RWPE1 (cell line): ENCODE measurements at regions not wholly inside any gene's neighbourhood (a gene's known extent, or its start where the extent isn't known, plus 50 kb on each side); places are given as distances from the start of the nearest gene placed in this dataset.
"Not testable (repeated sequence)": the region's sequence is repeated elsewhere in the genome, so short reads cannot be mapped to it uniquely, and the experiment has no call there.

Experiments
- CTCF ChIA-PET: fragments of 350-600 bp; sonication (Branson Sonifier 250); formaldehyde crosslinking; extraction: SDS; loops from one replicate; lab custom pipeline; 2021; lab: Yijun Ruan, JAX
- POLR2A ChIA-PET: fragments of 400-600 bp; formaldehyde crosslinking; extraction: SDS; loops from one replicate; lab custom pipeline; 2020; ENCODE audit warnings: antibody characterized with exemption; ENCODE audit not compliant: low non-redundant PET; lab: Yijun Ruan, JAX
- DNase-seq: peaks from one replicate; pipeline ENCODE4 v3.0.0; 2012; ENCODE audit warnings: low spot score
- H3K27ac ChIP-seq: fragments of 450-650 bp; 2 replicates; pipeline ENCODE4 v1.5.1; 2017
- TF ChIP-seq, protein P1 (sequence below): fragments of 450-650 bp; conservative IDR thresholded peaks from 2 replicates; pipeline ENCODE4 v1.5.1; 2017; ENCODE audit warnings: low read depth, mild to moderate bottlenecking

DNA sequence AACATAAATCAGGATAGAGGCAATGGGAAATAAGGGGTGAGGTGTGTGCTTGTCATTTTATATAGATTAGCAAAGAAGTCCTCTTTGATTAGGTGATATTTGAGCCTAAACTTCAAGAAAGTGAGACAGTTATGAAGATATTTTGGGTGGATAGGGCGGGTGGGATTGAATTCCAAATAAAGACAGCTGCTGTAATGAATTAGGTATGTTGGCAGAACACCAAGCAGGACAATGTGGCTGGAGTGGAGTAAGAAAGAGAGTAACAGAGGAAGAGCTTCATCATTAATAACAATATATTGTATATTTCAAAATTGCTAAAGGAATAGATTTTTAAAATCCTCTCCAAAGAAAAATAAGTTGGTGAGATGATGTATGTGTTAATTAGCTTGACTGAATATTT lies 91.0 kb upstream of the CENPE start:
- no peak for DNase-seq
- TF ChIP-seq, protein P1, sequence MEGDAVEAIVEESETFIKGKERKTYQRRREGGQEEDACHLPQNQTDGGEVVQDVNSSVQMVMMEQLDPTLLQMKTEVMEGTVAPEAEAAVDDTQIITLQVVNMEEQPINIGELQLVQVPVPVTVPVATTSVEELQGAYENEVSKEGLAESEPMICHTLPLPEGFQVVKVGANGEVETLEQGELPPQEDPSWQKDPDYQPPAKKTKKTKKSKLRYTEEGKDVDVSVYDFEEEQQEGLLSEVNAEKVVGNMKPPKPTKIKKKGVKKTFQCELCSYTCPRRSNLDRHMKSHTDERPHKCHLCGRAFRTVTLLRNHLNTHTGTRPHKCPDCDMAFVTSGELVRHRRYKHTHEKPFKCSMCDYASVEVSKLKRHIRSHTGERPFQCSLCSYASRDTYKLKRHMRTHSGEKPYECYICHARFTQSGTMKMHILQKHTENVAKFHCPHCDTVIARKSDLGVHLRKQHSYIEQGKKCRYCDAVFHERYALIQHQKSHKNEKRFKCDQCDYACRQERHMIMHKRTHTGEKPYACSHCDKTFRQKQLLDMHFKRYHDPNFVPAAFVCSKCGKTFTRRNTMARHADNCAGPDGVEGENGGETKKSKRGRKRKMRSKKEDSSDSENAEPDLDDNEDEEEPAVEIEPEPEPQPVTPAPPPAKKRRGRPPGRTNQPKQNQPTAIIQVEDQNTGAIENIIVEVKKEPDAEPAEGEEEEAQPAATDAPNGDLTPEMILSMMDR = no peak
- no peak overlapping the region for H3K27ac ChIP-seq
- POLR2A ChIA-PET = no interaction called here
- CTCF ChIA-PET = no interaction called here

DNA sequence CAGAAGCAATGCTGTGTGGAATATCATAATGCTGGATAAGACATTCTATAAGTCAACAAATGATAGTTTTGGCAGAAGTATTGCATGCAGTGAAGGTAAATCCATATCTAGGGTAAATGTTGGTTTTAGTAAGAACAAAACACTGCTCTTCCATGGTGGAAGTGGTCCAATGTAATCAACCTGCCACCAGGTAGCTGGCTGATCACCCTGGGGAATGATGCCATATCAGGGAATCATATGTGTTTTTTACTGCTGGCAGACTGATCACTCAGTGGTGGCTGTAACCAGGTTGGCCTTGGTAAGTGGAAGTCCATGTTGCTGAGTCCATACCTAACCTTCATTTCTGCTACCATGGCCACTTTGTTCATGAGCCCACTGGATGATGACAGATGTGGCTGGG lies 74.0 kb upstream of the CENPE start:
- TF ChIP-seq, protein P1 = no peak
- DNase-seq = no peak
- CTCF ChIA-PET = interaction anchor here (0.6 kb wide), 1 partner anchor 13 kb away, joined by 4 read pairs; no protein-coding TSS in a partner anchor
- no peak overlapping the region for H3K27ac ChIP-seq
- POLR2A ChIA-PET = no interaction called here

DNA sequence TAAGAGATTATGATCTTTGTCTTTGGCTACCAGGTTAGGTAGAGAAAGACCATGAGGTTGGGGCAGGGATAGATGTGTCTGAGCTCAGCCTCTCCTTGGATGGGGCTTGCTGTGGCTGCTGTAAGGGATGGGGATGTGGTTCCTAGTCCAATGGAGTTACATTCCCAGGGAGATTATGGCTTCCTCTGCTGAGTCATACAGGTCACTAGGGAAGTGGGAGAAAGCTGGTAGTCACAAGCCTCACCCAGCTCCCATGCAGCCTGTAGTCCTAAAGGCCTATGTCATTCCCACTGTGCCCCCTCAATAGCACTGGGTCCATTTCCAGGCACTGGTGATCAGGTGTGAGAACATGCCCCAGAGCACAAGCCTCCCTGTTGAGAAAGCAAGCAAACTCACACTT lies 70.6 kb upstream of the CENPE start:
- TF ChIP-seq, protein P1 = no peak
- CTCF ChIA-PET = no interaction called here
- no peak overlapping the region for H3K27ac ChIP-seq
- no peak for DNase-seq
- POLR2A ChIA-PET = no interaction called here

DNA sequence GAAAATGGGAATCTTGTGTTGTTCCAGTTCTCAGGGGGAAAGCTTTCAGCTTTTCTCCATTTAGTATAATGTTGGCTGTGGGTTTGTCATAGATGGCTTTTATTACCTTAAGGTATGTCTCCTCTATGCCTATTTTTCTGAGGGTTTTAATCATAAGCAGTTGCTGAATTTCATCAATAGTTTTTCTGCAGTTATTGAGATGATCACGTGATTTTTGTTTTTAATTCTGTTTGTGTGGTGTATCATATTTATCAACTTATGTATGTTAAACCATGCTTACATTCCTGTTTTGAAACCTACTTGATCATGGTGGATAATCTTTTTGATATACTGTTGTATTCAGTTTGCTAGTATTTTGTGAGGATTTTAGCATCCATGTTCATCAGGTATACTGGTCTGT lies 66.8 kb upstream of the CENPE start:
- DNase-seq = no peak
- ChIA-PET POLR2A (no interaction called here), CTCF (no interaction called here)
- TF ChIP-seq, protein P1 = no peak
- H3K27ac ChIP-seq = no peak overlapping the region

DNA sequence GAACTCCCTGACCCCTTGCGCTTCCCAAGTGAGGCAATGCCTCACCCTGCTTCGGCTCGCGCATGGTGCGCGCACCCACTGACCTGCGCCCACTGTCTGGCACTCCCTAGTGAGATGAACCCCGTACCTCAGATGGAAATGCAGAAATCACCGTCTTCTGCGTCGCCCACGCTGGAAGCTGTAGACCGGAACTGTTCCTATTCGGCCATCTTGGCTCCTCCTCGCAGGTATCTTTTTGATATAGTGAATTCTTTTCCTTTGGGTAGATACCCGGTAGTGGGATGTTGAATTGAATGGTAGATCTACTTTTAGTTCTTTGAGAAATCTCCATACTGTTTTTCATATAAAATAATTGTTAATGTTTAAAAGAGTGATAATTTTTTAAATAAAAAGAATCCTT lies 57.9 kb upstream of the CENPE start:
- CTCF ChIA-PET, DNase-seq, H3K27ac ChIP-seq, POLR2A ChIA-PET: not testable (repeated sequence)
